Natural killer cell (primary cell): ENCODE measurements at regions not wholly inside any gene's neighbourhood (a gene's known extent, or its start where the extent isn't known, plus 50 kb on each side); places are given as distances from the start of the nearest gene placed in this dataset.
"Not testable (repeated sequence)": the region's sequence is repeated elsewhere in the genome, so short reads cannot be mapped to it uniquely, and the experiment has no call there.

Experiments used
- ATAC-seq, 3 donors: fragments of 150-1000 bp in 2 of 3; fragments of 200-7000 bp in 1 of 3; cut with Tn5 transposase; 1 replicate in 1 of 3; 2 replicates in 2 of 3; pipeline ENCODE4 v1.10.0; 2021; ENCODE audit warnings: mild to moderate bottlenecking in 2 of 3, moderate library complexity in 2 of 3
- DNase-seq, 2 donors: peaks; one replicate each; pipeline versions ENCODE4 v3.0.0 to v3.0.0-alpha.2; 2013 to 2021; ENCODE audit warnings: mixed read lengths in 1 of 2
- H3K27ac ChIP-seq: one replicate; pipeline ENCODE4 v1.5.1; 2013; ENCODE audit warnings: mild to moderate bottlenecking, low read length
- H3K27me3 ChIP-seq: one replicate; pipeline ENCODE4 v1.6.1; 2013; ENCODE audit warnings: low read length; ENCODE audit not compliant: control insufficient read depth, insufficient read depth
- H3K36me3 ChIP-seq: one replicate; pipeline ENCODE4 v1.6.1; 2013; ENCODE audit warnings: low read length; ENCODE audit not compliant: control insufficient read depth, insufficient read depth
- H3K4me1 ChIP-seq: one replicate; pipeline ENCODE4 v1.6.1; 2013; ENCODE audit warnings: low read length; ENCODE audit not compliant: control insufficient read depth, insufficient read depth
- H3K4me3 ChIP-seq: one replicate; pipeline ENCODE4 v1.5.1; 2013; ENCODE audit warnings: low read length
- H3K9me3 ChIP-seq: one replicate; pipeline ENCODE4 v1.6.1; 2013; ENCODE audit warnings: low read length; ENCODE audit not compliant: control insufficient read depth, insufficient read depth
- H3K27ac Mint-ChIP-seq, 2 donors: one replicate each; pipeline ENCODE4 v1.8.0; 2022; ENCODE audit warnings: mild to moderate bottlenecking in 2 of 2, mixed read lengths in 2 of 2, moderate library complexity in 1 of 2
- H3K27me3 Mint-ChIP-seq, 2 donors: one replicate each; pipeline ENCODE4 v1.8.0; 2022; ENCODE audit warnings: low read depth in 2 of 2, mixed read lengths in 2 of 2
- H3K36me3 Mint-ChIP-seq: one replicate; pipeline ENCODE4 v1.8.0; 2022; ENCODE audit warnings: mixed read lengths
- H3K4me1 Mint-ChIP-seq, 2 donors: one replicate each; pipeline ENCODE4 v1.8.0; 2022; ENCODE audit warnings: mixed read lengths in 2 of 2
- H3K4me3 Mint-ChIP-seq: one replicate; pipeline ENCODE4 v1.8.0; 2022; ENCODE audit warnings: mild to moderate bottlenecking, moderate library complexity, mixed read lengths
- H3K9me3 Mint-ChIP-seq, 2 donors: one replicate each; pipeline ENCODE4 v1.8.0; 2022; ENCODE audit warnings: mixed read lengths in 2 of 2
- CTCF ChIP-seq: fragments of 200-600 bp; IDR thresholded peaks from one replicate; pipeline ENCODE4 v1.8.0; 2022; ENCODE audit warnings: antibody characterized with exemption
- WGBS: methylation state at CpG from one replicate; pipeline ENCODE4 v1.1.7; 2013; ENCODE audit warnings: missing lambda C conversion rate; ENCODE audit not compliant: insufficient coverage; 5-methylcytosine and 5-hydroxymethylcytosine counted together
- intact Hi-C: fragments of 100-400 bp; cut with micrococcal nuclease; formaldehyde crosslinking; loops from one replicate; pipeline ENCODE4 v1.14.2; 2022

GRCh38 chr11:67759321-67759720 lies 84.9 kb upstream of the ALDH3B2 start:
- H3K27ac Mint-ChIP-seq, H3K4me3 ChIP-seq, H3K9me3 ChIP-seq, H3K27ac ChIP-seq, intact Hi-C loops, H3K4me1 Mint-ChIP-seq, DNase-seq, ATAC-seq, H3K27me3 ChIP-seq, H3K9me3 Mint-ChIP-seq, H3K36me3 ChIP-seq, H3K36me3 Mint-ChIP-seq, H3K4me1 ChIP-seq, H3K4me3 Mint-ChIP-seq: not testable (repeated sequence)
- H3K27me3 Mint-ChIP-seq = peaks cover 16 to 20% of the 10 kb centered on the region in 2 donors
- WGBS = 83% methylated on average over 1 of the region's 3 CpGs

- intact Hi-C loops, ATAC-seq: not testable (repeated sequence)
- WGBS = 93% methylated on average over 6 of the region's 6 CpGs
These were observed 84.0 kb upstream of the ALDH3B2 start for GRCh38 chr11:67758467-67758866.

GRCh38 chr11:67758009-67758408 lies 83.6 kb upstream of the ALDH3B2 start:
- H3K27me3 Mint-ChIP-seq = peaks cover 16 to 20% of the 10 kb centered on the region in 2 donors
- H3K4me3 Mint-ChIP-seq, H3K4me1 ChIP-seq, H3K27ac ChIP-seq, H3K4me3 ChIP-seq, DNase-seq, intact Hi-C loops, H3K27ac Mint-ChIP-seq, H3K9me3 ChIP-seq, ATAC-seq, H3K9me3 Mint-ChIP-seq, H3K36me3 ChIP-seq, H3K27me3 ChIP-seq, H3K36me3 Mint-ChIP-seq, H3K4me1 Mint-ChIP-seq: not testable (repeated sequence)
- 64% methylated on average over 4 of the region's 5 CpGs for WGBS

More at GRCh38 chr11:67758467-67758866, 84.0 kb upstream of the ALDH3B2 start:
- not testable (repeated sequence) for H3K27ac Mint-ChIP-seq, H3K27me3 ChIP-seq, H3K9me3 Mint-ChIP-seq, H3K4me1 Mint-ChIP-seq, H3K4me3 Mint-ChIP-seq, H3K9me3 ChIP-seq, H3K4me3 ChIP-seq, H3K4me1 ChIP-seq, H3K36me3 Mint-ChIP-seq, H3K27ac ChIP-seq, H3K36me3 ChIP-seq, DNase-seq
- peaks cover 16 to 20% of the 10 kb centered on the region in 2 donors for H3K27me3 Mint-ChIP-seq

GRCh38 chr11:67753820-67754219 lies 79.4 kb upstream of the ALDH3B2 start:
- 80% methylated on average over 4 of the region's 4 CpGs for WGBS
- intact Hi-C loops, H3K36me3 Mint-ChIP-seq, H3K4me1 Mint-ChIP-seq, H3K4me3 Mint-ChIP-seq, ATAC-seq, H3K36me3 ChIP-seq, DNase-seq, H3K4me3 ChIP-seq, H3K27me3 Mint-ChIP-seq, H3K27me3 ChIP-seq, H3K27ac ChIP-seq, H3K9me3 ChIP-seq, H3K27ac Mint-ChIP-seq, H3K9me3 Mint-ChIP-seq, H3K4me1 ChIP-seq: not testable (repeated sequence)

- H3K4me1 Mint-ChIP-seq = no peaks in the 10 kb centered on the region
- H3K36me3 ChIP-seq = no peaks in the 10 kb centered on the region
- intact Hi-C loops = no loop called here
- WGBS = 85% methylated on average over 10 of the region's 11 CpGs
- no peaks in the 10 kb centered on the region for H3K9me3 Mint-ChIP-seq
- TF ChIP-seq CTCF = no peak
- no peak overlapping the region for H3K27ac Mint-ChIP-seq
- H3K36me3 Mint-ChIP-seq = no peaks in the 10 kb centered on the region
- H3K27ac ChIP-seq = no peak overlapping the region
- no peaks in the 10 kb centered on the region for H3K9me3 ChIP-seq
- H3K27me3 Mint-ChIP-seq = peaks cover 0 to 8% of the 10 kb centered on the region in 2 donors
- H3K27me3 ChIP-seq = no peaks in the 10 kb centered on the region
- DNase-seq (no peak), ATAC-seq (peak in 1 of 3 donors; percentile 46)
- H3K4me3 Mint-ChIP-seq = no peak overlapping the region
- no peak overlapping the region for H3K4me3 ChIP-seq
- no peaks in the 10 kb centered on the region for H3K4me1 ChIP-seq
These were observed 70.8 kb upstream of the ALDH3B2 start for GRCh38 chr11:67745181-67745726.

- ATAC-seq, H3K4me1 Mint-ChIP-seq, H3K36me3 Mint-ChIP-seq, H3K9me3 Mint-ChIP-seq, H3K9me3 ChIP-seq, H3K27me3 ChIP-seq, H3K4me1 ChIP-seq, H3K27ac ChIP-seq, intact Hi-C loops, H3K27ac Mint-ChIP-seq, H3K4me3 ChIP-seq, H3K36me3 ChIP-seq, H3K27me3 Mint-ChIP-seq, DNase-seq, H3K4me3 Mint-ChIP-seq: not testable (repeated sequence)
- 94% methylated on average over 7 of the region's 9 CpGs for WGBS
These were observed 69.8 kb upstream of the ALDH3B2 start for GRCh38 chr11:67744231-67744630.

- H3K4me3 Mint-ChIP-seq = not testable (repeated sequence)
- 81% methylated on average over 12 of the region's 14 CpGs for WGBS
These were observed 63.8 kb upstream of the ALDH3B2 start for GRCh38 chr11:67738231-67738630.

More at GRCh38 chr11:67738231-67738630, 63.8 kb upstream of the ALDH3B2 start:
- intact Hi-C loops, H3K9me3 Mint-ChIP-seq, H3K4me1 ChIP-seq, H3K36me3 Mint-ChIP-seq, ATAC-seq, H3K4me3 ChIP-seq, H3K27ac Mint-ChIP-seq, H3K27me3 ChIP-seq, H3K36me3 ChIP-seq, H3K9me3 ChIP-seq, H3K27ac ChIP-seq, H3K4me1 Mint-ChIP-seq, DNase-seq: not testable (repeated sequence)
- peaks cover 10 to 39% of the 10 kb centered on the region in 2 donors for H3K27me3 Mint-ChIP-seq
